Activated T-helper 17 cell treated with anti-CD3 and anti-CD28 coated beads, Interleukin-2, amount 50 U/mL, for 72 hours (primary cell): ENCODE measurements at regions not wholly inside any gene's neighbourhood (a gene's known extent, or its start where the extent isn't known, plus 50 kb on each side); places are given as distances from the start of the nearest gene placed in this dataset.
"Not testable (repeated sequence)": the region's sequence is repeated elsewhere in the genome, so short reads cannot be mapped to it uniquely, and the experiment has no call there.

ENCODE experiments used
- ATAC-seq: fragments of 150-1000 bp; cut with Tn5 transposase; replicated peaks from 2 replicates; pipeline ENCODE4 v1.10.0; 2021; ENCODE audit warnings: mild to moderate bottlenecking, moderate library complexity
- H3K27ac Mint-ChIP-seq: one replicate; pipeline ENCODE4 v1.8.0; 2022; ENCODE audit warnings: mixed read lengths
- H3K27me3 Mint-ChIP-seq: one replicate; pipeline ENCODE4 v1.8.0; 2022; ENCODE audit warnings: mixed read lengths
- H3K36me3 Mint-ChIP-seq: one replicate; pipeline ENCODE4 v1.8.0; 2022; ENCODE audit warnings: low read depth, mild to moderate bottlenecking, mixed read lengths
- H3K4me1 Mint-ChIP-seq: one replicate; pipeline ENCODE4 v1.8.0; 2022; ENCODE audit warnings: mixed read lengths
- H3K4me3 Mint-ChIP-seq: one replicate; pipeline ENCODE4 v1.8.0; 2022; ENCODE audit warnings: mild to moderate bottlenecking, mixed read lengths
- H3K9me3 Mint-ChIP-seq: one replicate; pipeline ENCODE4 v1.8.0; 2022; ENCODE audit warnings: mixed read lengths

DNA sequence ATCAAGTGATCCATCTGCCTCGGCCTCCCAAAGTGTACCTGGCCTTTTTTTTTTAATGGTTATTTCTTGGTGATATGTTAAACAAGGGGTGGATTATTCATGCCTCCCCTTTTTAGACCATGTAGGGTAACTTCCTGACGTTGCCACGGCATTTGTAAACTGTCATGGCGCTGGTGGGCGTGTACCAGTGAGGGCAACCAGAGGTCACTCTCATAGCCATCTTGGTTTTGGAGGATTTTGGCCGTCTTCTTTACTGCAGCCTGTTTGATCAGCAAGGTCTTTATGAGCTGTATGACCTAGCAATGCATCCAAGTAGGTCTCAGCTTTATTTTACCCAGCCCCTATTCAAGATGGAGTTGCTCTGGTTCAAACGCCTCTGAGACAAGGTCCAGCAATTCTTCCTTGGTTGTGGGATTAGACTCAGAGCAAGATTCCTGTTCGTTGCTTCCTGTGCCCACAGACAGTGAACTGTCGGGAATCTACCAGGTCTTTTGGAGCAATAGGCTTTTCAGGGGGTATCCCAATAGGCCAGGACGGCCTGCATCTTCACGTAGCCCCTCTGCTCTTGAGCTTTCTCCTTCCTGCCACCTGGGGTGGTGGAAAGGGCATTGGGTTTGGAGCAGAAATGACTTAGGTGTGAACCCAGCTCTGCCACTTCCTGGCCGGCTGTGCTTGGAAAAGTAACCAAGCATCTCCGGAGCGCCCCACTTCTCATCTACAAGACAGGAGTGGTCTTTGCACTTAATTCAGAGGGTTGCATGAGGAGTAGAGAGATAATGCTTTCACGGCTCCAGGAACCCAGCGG is 52.9 kb upstream of the SEC14L1 start:
- peak overlapping the region; percentile 96 for H3K27ac Mint-ChIP-seq
- no peaks in the 10 kb centered on the region for H3K9me3 Mint-ChIP-seq
- peaks cover 26% of the 10 kb centered on the region for H3K4me1 Mint-ChIP-seq
- peak; percentile 2 for ATAC-seq
- peaks cover 45% of the 10 kb centered on the region for H3K36me3 Mint-ChIP-seq
- H3K4me3 Mint-ChIP-seq = peak overlapping the region; percentile 92
- no peaks in the 10 kb centered on the region for H3K27me3 Mint-ChIP-seq

DNA sequence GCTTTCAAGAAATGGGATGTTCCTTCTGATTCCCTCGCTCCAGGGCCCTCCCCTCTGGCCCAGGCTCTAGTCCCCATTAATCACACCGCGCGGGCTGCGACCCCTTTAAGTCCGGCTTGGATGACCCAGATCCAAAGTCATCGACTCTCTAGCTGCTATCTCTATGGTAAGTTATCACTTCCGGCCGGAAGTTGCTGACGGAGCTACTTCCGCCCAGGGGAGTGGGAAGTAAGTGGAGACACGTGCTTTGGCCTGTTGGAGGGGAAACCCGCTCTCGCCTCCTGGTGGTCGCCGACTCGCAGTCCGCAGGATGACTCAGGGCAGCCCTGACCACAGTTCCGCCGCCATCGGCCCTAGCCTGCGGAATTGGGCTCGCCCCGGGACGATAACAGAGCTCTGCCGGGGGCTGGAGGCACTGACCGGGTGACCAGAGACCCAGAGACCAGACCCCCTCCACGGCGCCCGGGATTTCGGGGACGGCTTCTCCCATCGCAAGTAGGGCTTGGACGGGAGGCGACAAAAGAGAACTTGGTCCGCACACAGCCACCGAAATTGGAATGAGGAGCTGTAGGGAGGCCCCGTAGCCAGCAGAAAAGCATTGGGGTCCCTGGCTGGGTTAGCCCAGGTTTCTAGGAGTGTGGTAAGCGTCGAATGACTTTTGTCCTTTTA is 52.2 kb upstream of the SEC14L1 start:
- Mint-ChIP-seq H3K9me3 (no peaks in the 10 kb centered on the region), H3K4me3 (peak overlapping the region; percentile 92), H3K4me1 (peaks cover 30% of the 10 kb centered on the region), H3K27me3 (no peaks in the 10 kb centered on the region), H3K27ac (peak overlapping the region; percentile 96), H3K36me3 (peaks cover 53% of the 10 kb centered on the region)
- ATAC-seq = peak; percentile 88

DNA sequence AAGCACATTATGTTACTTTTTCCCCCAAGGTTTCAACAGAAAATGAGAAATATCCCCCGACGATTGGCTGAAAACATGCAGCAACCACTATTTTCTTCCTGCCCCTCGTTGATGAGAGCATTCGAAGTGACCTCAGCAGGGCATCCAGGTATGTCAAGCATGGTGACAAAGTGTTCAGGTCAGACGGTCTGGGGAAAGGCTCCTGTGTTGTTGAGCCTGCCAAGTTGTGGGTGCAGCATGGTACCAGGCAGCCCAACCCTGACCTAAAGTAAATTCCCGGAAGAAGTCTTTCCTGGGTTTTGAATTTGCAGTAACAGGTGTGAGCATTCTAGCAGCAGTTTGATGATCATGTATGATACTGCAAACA is 51.7 kb upstream of the SEC14L1 start:
- Mint-ChIP-seq H3K27ac (peak overlapping the region; percentile 96), H3K4me3 (peak overlapping the region; percentile 92), H3K36me3 (peaks cover 58% of the 10 kb centered on the region), H3K27me3 (no peaks in the 10 kb centered on the region), H3K9me3 (no peaks in the 10 kb centered on the region), H3K4me1 (peaks cover 30% of the 10 kb centered on the region)
- peak; percentile 26 for ATAC-seq

DNA sequence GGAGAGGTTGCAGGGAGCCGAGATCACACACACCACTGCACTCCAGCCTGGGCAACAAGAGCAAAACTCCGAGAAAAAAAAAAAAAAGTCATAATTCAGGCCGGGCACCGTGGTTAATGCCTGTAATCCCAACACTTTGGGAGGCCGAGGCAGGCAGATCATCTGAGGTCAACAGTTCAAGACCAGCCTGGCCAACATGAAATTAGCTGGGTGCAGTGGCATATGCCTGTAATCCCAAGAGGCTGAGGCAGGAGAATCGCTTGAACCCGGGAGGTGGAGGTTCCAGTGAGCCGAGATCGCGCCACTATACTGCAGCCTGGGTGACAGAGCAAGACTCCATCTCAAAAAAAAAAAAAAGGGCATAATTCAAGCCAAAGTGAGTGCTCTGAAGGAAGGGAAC is 50.8 kb upstream of the SEC14L1 start:
- not testable (repeated sequence) for H3K27me3 Mint-ChIP-seq, ATAC-seq, H3K9me3 Mint-ChIP-seq
- Mint-ChIP-seq H3K4me1 (peaks cover 33% of the 10 kb centered on the region), H3K36me3 (peaks cover 66% of the 10 kb centered on the region), H3K27ac (peak overlapping the region; percentile 96), H3K4me3 (peak overlapping the region; percentile 92)

DNA sequence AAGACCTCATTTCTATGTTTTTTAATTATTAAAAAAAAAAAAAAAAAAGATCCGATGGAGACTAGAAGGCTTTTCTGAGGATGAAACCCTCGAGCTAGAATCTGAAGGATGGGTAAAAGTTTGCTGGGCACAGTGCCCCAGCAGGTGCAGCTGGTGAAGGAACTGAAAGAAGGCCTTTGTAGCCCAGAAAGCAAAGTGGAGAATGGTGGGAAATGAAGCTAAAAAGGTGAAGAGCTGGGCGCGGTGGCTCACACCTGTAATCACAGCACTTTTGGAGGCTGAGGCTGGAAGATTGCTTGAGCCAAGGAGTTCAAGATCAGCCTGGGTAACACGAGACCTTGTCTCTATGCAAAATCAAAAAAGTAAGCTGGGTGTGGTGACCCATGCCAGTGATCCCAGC is 50.3 kb upstream of the SEC14L1 start:
- H3K4me3 Mint-ChIP-seq = peak overlapping the region; percentile 92
- peaks cover 36% of the 10 kb centered on the region for H3K4me1 Mint-ChIP-seq
- peaks cover 71% of the 10 kb centered on the region for H3K36me3 Mint-ChIP-seq
- H3K27me3 Mint-ChIP-seq = no peaks in the 10 kb centered on the region
- H3K9me3 Mint-ChIP-seq = no peaks in the 10 kb centered on the region
- no peak for ATAC-seq
- peak overlapping the region; percentile 96 for H3K27ac Mint-ChIP-seq
